COLO668 (cell line): ENCODE measurements at regions not wholly inside any gene's neighbourhood (a gene's known extent, or its start where the extent isn't known, plus 50 kb on each side); places are given as distances from the start of the nearest gene placed in this dataset.

Source experiments
- DNase-seq: peaks from one replicate; lab custom pipeline; 2025; ENCODE audit not compliant: unreplicated experiment; lab: John Stamatoyannopoulos, UW

DNA sequence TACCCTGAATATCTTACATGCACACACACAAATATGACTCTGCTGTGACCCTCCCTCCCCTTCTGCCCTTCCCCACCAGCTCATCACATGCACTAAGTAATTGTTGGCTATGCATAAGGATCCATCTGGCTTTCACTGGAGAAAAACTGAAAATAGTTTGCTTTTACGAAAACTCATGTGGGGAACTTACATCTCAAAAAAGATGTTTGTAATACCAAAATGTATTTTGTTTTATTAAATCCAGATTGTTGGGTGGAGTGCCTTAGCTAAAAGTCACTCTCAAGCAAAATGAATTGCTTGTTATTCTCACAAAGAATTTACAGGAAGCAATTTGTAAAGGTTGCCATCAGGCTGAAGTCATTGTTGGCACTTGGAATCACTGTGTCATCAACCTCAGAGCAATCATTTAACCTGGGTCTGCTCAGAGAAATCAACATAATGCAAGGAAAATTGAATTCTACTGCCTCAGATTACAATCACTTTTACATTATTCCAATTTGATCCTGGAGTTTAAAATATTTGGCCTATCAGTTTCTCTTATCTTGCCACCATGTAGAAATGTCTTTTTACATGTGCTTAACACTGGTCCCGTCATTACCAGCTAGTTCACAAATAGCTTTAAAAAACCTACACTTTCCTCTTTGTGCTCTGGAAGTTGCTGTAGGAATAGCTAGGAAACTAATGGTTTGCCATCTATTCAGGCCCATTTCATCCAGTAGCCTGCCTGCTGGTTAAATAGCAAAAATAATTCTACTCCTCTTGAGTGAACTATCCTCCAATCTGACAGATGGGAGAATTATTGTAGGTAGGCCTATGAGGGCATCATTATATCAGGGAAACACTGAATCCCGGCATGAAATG lies 90.3 kb upstream of the TMEM17 start:
- no peak for DNase-seq

DNA sequence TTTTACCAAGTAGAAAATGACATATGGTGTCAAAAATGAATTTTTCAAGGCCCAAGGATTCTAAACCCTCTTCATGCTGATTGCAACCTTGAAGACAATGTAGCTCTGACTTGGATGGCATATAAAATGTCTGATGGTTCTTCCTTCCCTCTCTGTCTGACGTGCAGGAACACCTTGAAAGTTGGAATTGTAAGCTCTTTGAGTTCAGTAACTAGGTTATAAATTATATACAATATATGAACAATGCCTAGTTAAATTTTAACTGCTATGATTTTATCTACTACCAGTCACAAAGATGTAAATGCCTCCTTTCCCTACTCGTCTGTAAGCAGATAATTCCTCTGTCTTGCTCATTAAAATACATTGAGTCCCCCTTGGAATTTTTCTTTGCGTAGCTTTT lies 89.5 kb upstream of the TMEM17 start:
- DNase-seq = no peak

GRCh38 chr2:62593825-62594224 lies 87.8 kb upstream of the TMEM17 start:
- DNase-seq = no peak

DNA sequence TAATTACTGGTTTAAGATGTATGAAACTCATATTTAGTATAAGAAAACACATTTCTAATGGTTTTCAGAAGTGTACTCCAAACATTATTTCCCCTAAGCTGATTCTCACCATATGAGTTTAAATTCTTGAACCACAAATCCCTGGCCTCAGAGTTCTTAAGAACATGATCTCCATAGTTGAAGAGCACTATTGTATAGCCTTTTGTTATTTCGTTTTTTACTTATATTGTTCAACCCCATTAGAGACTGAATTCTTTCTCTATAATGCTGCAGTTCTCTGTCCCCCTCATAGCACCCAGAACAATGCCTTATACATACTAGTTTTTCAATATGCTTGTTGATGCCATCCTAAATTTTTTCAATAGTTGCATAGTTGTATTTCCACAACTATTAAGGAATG lies 85.5 kb upstream of the TMEM17 start:
- no peak for DNase-seq

- DNase-seq = no peak
Measured at GRCh38 chr2:62589691-62590356, 83.8 kb upstream of the TMEM17 start.

GRCh38 chr2:62587592-62587991 lies 81.6 kb upstream of the TMEM17 start:
- no peak for DNase-seq

DNA sequence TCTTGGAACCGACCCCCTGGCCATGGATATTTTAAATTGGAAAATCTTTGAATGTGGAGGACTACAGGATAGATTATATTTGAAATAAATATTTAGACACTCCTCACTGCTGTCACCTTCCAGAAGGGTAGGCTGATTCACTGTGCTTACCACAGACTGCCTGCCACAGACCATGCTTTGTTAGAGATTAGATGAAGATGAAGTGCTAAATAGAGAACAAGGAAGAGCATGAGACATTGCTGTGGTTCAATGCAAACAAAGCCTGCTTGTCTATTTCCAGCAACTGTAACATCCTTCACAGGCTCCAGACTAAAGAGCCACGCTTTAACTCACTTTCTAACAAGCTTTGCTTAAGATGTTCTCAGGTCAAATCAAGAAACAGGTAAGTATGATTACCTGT lies 81.0 kb upstream of the TMEM17 start:
- DNase-seq = no peak

DNA sequence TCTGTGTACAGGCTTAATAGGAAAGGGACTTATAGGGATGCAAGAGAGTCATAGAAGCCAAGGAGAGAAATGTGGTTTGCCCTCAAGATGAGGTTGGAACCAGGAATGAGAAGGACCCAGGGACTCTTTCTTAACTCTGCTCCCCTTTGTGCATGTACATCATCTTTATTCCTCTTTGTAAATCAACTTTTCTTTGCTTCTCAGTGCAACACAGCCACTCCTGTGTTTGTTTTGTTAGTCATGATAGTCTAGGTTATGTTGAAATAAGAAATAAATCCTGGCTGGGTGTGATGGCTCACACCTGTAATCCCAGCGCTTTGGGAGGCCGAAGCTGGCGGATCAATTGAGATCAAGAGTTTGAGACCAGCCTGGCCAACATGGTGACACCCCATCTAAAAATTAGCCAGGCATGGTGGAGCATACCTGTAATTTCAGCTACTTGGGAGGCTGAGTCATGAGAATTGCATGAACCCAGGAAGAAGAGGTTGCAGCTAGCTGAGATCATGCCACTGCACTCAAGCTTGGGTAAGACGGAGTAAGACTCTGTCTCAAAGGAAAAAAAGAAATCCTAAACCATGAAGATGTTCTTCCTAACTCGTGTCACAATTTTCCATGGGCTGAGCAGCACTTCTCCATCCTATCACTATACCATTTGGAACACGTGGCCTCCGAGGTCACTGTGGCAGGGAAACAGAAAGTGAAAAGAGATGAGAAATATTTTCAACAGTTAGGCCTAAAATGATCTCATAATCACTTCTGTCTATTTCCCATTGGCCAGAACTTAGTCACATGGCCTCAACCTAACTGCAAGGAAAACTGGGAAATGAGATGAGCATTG lies 73.0 kb upstream of the TMEM17 start:
- no peak for DNase-seq

DNA sequence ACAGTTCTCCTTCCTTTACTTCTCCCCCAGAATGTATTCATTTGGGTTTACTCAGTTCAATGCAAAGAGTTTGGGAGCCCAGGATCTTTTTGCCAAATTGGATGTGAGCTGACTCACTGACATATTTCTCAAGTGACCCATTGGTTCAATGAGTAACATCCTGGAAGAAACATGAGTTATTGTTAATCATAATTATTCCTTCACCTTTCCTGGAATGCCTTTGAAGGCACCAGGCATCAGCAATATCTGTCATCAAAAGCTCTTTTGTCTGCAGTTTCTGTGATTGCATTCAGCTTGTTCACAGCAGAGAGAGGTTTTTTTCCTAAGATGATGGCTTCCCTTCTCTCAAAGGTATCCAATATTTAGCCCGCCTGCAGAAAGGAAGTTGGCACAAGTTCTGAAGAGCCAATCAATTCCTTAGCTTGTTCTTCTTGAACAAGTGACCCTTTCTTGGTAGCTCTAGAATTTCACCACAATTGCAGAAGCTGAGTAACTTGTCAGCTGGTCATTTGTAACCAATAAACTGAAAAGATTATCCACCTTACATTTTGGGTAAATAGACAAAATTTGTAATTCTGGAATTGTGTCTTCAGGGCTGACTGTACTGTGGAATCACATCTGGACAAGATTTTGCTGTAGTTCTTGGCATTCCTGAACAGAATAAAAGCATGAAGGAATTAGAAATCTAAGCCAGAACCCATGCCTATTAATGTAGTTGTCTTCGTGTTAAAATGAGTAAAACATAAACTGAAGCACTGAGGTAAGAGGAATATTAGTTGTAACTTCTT lies 72.2 kb upstream of the TMEM17 start:
- DNase-seq = no peak

- no peak for DNase-seq
Measured at GRCh38 chr2:62576276-62576939, 70.4 kb upstream of the TMEM17 start.

DNA sequence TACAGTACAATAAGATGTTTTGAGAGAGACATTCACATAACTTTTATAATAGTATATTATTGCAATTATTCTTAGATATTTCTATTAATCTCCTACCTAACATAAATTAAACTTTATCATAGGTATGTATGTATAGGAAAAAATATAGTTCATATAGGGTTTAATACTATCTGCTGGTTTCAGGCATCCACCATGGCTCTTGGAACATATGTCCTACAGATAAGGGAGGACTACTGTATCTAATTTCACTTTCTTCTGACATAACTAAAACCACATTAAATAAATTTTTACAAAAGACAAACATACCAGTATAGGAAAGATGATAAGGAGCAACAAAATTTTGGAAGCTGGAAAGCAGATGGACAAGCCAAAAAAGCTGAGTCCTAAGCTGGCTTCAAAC lies 67.9 kb upstream of the TMEM17 start:
- no peak for DNase-seq

- no peak for DNase-seq
Measured at GRCh38 chr2:62573137-62573731, 67.2 kb upstream of the TMEM17 start.

- peak; percentile 64 for DNase-seq
Measured at GRCh38 chr2:62570861-62571698, 65.1 kb upstream of the TMEM17 start.

- DNase-seq = peak; percentile 62
Measured at GRCh38 chr2:62569907-62570841, 64.2 kb upstream of the TMEM17 start.

- no peak for DNase-seq
Measured at GRCh38 chr2:62568983-62569837, 63.2 kb upstream of the TMEM17 start.

DNA sequence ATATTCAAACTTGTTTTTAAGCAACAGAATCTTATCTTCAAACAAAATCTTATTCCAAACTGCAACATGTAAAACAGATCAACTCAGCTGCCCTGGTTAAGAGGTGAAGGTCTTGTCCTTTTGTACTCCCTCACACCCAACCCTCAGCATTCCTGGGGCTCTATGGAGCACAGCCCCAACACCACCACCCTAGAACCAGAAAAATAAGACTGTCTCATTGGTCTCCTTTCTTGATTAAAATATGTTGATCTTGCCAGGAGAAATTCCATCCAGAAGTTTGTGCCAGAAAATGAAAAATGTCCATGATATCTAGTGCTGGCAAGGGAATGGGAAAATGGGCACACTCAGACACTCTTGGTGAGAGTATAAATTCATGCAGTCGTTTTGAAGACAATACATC lies 62.1 kb upstream of the TMEM17 start:
- DNase-seq = no peak

DNA sequence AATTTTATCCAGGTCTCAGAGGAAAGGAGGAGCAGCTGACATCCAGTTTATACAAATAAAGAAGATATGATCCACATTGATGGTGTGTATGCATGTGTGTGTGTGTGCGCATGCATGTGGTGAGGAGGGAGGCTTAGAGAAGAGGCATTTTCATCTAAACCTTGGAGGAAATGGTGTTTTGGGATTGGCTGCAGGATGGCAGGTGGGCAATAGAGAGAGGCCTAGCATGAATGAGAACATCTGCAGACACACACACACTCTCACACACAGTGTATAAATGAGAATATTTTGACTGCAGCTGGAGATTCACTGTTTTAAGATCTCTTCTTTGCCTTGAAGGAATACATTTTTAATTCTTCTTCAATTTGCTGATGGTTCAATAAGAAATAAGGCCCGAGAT lies 61.7 kb upstream of the TMEM17 start:
- DNase-seq = no peak
